Medulla oblongata (tissue), 1 donor: ENCODE measurements at regions not wholly inside any gene's neighbourhood (a gene's known extent, or its start where the extent isn't known, plus 50 kb on each side); places are given as distances from the start of the nearest gene placed in this dataset.
A peak's percentile ranks its signal among the peaks of the same experiment; 100 is the strongest.

Experiments used
- DNase-seq: peaks from one replicate; pipeline ENCODE4 v3.0.0-alpha.2; 2015; ENCODE audit errors: extremely low spot score

DNA sequence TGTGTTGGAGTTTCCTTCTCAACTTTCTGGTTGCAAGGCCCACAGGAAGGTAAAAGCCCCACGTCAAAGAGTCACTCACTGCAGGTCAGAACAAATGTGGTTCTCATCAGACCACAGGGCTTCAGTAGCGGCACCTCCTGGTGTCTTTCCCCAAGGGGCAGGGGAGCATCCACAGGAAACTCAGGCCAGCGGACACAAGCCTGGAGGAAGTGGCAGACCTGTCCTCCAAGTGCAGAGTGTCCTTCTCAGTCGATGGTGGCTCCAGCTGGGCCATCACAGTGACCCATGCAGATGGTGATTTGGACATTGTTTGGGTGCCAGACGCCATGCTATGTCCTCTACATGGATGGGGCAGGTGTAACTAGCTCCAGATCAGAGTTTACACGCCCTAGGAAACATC, 84.9 kb downstream of the ACKR3 start:
- DNase-seq: no peak

DNA sequence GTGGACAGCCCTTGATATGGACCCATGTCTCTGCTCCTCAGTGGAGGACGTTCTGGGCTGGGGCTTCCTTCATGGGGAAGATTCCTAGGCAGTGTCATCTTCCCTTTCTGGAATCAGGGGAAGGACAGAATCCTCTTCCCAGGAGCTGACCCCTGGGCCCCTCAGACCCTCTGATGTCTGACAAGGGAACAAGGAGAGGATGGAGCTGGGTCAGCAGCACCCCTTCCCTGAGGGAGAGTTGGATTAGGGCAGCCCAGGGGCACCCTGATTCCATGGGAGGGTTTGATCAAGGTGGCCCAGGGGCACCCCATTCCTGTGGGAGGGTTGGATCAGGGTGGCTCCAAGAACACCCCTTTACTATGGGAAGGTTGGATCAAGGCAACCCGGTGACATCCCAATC, 86.5 kb downstream of the ACKR3 start:
- no peak for DNase-seq

- DNase-seq: no peak
Measured at GRCh38 chr2:236656721-236657120, 87.1 kb downstream of the ACKR3 start.

DNA sequence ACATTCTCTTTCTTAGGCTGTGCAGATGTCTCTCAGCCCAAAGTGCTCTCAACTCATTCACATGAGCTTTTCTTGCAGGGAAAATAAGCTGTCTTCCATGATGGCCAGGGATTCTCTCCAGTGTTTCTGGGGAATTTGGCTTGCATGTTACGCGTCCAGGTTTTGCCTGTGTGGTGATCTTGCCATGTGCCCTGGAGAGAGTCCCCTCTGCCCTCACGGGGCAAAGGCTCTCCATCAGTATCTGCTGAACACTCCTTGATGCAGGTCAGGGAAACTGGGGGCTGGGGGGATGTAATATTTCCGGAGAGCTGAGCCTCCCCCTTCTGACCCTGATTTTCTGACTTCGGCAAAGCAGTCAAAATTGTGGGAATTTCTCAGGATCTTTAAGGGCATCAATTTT, 87.6 kb downstream of the ACKR3 start:
- no peak for DNase-seq

- no peak for DNase-seq
Measured at GRCh38 chr2:236657801-236658200, 88.2 kb downstream of the ACKR3 start.

DNA sequence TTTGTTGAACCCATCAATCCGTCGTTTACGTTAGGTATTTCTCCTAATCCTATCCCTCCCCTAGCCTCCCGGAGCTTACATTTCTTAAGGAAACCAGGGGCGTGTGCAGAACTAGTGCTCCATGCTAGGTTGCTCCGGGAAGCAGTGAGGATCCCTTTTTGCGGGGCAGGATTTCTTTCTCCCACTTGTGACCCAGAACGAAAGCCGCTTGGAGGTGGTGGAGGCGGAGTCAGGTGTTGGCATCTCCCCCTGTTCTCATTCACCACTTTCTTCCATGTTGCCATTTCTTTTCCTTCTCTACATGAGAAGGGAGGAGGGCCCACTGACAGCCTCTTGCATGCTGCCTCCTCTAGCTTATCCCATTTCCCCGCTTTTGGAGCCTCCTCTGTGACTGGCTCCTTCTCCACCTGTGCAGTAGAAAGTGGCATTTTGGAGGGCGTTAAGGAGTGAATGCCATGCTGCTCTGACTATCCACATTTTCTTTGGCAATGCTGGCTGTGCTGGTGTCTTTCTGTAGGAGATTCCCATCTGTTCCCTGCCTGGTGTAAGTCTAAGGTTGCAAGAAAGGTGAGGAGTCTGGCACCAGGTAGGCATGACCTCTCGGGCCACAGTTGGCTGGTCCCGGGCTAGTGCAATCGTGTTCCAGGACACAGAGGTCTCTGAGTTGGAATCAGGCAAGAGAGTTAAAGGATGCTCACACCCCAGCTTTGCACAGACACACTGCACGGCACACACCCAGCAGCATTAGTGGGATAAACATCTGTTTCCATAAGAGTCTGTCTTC, 89.5 kb downstream of the ACKR3 start:
- no peak for DNase-seq

- no peak for DNase-seq
Measured at GRCh38 chr2:236659758-236660150, 90.1 kb downstream of the ACKR3 start.

GRCh38 chr2:236661061-236661761, 91.6 kb downstream of the ACKR3 start:
- no peak for DNase-seq

DNA sequence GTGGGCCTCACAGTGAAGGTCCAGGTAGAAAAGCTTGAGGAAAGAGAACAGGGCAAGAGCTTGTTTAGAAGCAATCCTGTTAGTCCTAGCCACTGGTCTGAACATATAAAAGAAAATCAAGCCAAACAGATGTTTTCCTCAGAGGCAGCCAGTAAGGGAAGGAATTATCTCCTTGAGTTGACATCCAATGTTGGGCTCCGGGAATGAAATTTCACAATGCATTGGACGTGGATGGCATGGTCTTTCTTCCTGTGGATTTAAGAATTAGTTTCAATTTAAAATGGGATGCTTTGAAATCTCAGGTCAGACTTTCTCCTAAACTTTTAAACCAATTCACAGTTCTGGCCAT, 92.1 kb downstream of the ACKR3 start:
- no peak for DNase-seq

DNA sequence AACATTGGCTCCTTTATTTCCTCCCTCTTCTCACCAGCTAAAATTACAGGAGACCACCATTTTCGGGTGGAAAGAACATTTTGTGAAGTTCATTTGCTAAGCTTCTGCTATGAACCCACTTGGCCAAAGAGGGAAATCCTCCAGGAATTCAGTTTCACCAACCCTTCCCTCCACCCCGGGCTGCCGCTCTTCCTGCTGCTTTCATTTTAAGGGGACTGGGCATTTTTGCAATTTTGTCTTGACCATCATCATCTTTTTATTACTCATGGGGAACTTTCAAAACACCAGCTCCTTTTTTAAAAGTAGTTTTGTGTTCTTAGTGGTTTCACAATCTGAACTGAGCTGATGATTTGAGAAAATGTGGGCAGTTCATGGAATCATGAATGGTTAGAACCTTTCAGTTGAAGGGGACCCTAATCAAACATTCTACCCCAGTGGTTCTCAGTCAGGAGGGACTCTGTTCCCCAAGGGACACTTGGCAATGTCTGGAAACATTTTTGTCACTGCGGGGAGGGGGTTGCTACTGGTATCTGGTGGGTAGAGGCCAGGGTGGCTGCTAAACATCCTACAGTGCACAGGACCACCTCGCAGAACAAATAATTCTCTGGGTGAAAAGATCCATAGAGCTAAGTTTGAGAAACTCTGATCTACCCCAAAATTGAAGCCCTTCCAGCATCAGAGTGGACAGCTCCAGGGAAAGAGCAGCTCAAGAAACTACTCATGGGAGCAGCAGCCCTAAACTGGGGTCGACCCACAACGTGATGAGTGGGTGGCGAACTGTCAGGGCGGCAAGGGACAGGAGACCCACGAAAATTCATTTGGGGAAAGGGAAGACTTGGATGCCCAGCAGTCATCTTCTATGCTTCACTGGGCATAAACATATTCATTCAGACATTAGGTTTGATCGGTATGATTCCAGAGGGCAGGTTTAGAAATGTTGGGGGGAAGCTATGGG, 92.9 kb downstream of the ACKR3 start:
- no peak for DNase-seq

DNA sequence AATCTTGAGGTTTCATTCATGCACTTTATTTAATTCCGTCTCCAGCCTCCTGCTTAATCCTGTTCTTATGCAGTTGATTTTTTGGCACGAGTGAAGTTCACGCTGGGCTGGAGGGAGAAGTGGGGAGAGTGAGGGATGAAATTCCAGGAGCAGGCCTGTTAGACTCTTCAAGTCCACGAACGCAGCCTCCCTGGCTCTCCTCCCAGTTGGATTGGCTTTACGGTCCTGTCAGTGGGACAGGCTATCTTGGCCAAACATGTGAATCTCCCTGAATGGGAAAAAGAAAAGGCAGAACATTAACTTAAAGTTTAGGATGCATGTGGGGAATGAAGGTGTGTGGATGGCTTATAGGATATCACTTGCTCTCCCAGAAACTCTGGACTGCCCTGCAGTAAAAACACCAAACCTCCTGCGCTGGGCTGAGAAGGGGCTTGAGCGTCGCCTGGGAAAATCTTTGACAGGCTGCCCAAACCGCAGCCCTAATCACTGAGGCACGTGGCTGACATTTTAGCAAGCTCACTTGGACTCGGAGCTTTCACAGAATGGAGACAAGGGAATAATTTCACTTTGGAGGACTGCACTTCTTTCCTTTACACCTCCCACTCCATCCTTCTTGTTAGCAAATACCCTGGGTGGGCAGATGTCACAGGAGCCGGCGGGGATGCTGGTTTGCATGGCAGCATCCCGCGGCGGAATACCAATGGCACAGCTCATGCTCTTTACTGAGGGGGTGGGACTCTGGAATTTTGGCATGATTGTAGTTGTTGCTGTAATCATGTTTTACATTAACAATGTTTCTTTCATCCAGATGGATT, 93.9 kb downstream of the ACKR3 start:
- DNase-seq: peak; percentile 27

DNA sequence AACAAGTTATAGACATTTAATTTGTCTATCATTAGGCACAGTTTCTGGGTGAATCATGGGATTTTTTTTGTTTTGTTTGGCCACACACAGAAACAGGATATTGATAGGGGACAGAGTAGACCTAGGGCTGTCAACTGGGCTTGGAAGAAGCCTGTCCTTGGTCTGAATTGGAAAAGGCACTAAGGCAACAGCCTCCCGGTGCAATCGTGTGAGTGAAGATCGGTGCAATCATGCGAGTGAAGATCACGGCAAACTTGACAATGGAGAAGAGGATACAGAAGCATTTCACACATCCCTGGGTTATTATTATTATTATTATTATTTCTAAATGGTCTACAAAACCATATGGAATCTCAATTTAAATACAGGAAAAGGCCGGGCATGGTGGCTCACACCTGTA, 94.5 kb downstream of the ACKR3 start:
- DNase-seq: no peak

GRCh38 chr2:236665101-236665500, 95.5 kb downstream of the ACKR3 start:
- DNase-seq: no peak

GRCh38 chr2:236665572-236666118, 96.0 kb downstream of the ACKR3 start:
- DNase-seq: no peak

DNA sequence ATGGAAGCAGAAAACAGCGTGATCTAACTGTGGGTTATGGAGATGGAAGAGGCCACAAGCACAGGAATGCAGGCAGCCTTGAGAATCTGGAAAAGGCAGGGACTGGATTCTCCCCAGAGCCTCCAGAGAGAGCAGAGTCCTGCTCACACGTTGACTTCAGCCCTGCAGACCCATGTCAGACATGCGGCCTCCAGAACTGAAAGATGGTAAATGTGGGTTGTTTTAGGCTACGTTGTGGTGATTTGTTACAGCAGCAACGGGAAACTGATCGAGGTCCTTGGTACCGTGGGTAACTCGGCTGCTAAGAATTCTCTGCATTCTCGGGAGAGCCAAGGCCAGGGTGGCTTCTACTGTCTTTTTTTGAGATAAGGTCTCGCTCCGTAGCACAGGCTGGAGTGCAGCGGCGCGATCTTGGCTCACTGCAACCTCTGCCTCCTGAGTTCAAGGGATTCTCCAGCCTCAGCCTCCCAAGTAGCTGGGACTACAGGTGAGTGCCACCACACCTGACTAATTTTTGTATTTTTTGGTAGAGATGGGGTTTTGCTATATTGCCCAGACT, 97.1 kb downstream of the ACKR3 start:
- DNase-seq: no peak

DNA sequence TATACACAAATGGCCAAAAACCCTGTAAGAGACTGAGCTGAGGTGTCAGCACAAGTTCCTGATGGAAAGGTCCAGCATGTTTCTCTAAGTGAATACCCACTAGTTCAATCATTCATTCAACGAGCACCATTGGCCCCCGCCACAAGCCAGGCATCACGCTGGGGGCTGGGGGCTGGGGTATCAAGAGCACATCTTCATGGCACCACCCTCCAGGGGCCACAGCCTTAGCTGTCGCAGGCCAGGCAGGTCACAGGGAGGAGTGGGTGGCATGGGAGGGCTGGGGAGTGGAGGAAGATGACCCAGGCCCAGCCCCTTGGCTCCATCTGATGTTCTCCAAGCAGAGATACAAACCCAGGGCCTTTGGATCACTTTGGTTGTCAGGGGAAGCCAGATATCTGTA, 97.9 kb downstream of the ACKR3 start:
- no peak for DNase-seq

- no peak for DNase-seq
Measured at GRCh38 chr2:236668531-236668969, 98.9 kb downstream of the ACKR3 start.

GRCh38 chr2:236670235-236670620, 100.6 kb downstream of the ACKR3 start:
- no peak for DNase-seq

- DNase-seq: no peak
Measured at GRCh38 chr2:236671896-236672562, 102.4 kb downstream of the ACKR3 start.

GRCh38 chr2:236672606-236673005, 103.0 kb downstream of the ACKR3 start:
- DNase-seq: no peak
